DOHH2 (cell line): ENCODE measurements at regions not wholly inside any gene's neighbourhood (a gene's known extent, or its start where the extent isn't known, plus 50 kb on each side); places are given as distances from the start of the nearest gene placed in this dataset.

ENCODE experiments used
- H3F3A ChIP-seq: fragments of 200-600 bp; sonication (generic), shearing (Covaris generic); 2 replicates; pipeline ENCODE4 v1.6.0; 2016; ENCODE audit warnings: antibody characterized with exemption, mild to moderate bottlenecking; ENCODE audit not compliant: control insufficient read depth, insufficient read depth
- H3K27ac ChIP-seq: fragments of 200-600 bp; sonication (generic); 2 replicates; pipeline ENCODE4 v1.5.1; 2014; ENCODE audit warnings: low read depth, mild to moderate bottlenecking, low read length, moderate library complexity
- H3K27me3 ChIP-seq: fragments of 200-600 bp; sonication (generic); 2 replicates; pipeline ENCODE4 v1.6.1; 2014; ENCODE audit warnings: mild to moderate bottlenecking, low read length, mixed read lengths; ENCODE audit not compliant: control insufficient read depth
- H3K36me3 ChIP-seq: fragments of 200-600 bp; sonication (generic); 2 replicates; pipeline ENCODE4 v1.6.1; 2014; ENCODE audit warnings: mild to moderate bottlenecking, low read length, moderate library complexity, mixed read lengths; ENCODE audit not compliant: control insufficient read depth
- H3K4me1 ChIP-seq: fragments of 200-600 bp; sonication (generic); 2 replicates; pipeline ENCODE4 v1.6.1; 2014; ENCODE audit warnings: mild to moderate bottlenecking, low read length, mixed read lengths; ENCODE audit not compliant: control insufficient read depth
- H3K4me2 ChIP-seq: fragments of 200-600 bp; sonication (generic); 2 replicates; pipeline ENCODE4 v1.6.0; 2014; ENCODE audit warnings: mild to moderate bottlenecking, low read length, moderate library complexity
- H3K4me3 ChIP-seq: fragments of 200-600 bp; sonication (generic); 2 replicates; pipeline ENCODE4 v1.5.1; 2014; ENCODE audit warnings: mild to moderate bottlenecking, low read length, mixed read lengths
- H3K79me2 ChIP-seq: fragments of 200-600 bp; sonication (generic); 2 replicates; pipeline ENCODE4 v1.6.1; 2014; ENCODE audit warnings: mild to moderate bottlenecking, low read length, mixed read lengths; ENCODE audit not compliant: control insufficient read depth
- H3K9me2 ChIP-seq: fragments of 200-600 bp; sonication (generic); replicated peaks from 2 replicates; pipeline ENCODE4 v1.6.1; 2014; ENCODE audit warnings: mild to moderate bottlenecking, low read length, mixed read lengths; ENCODE audit not compliant: control insufficient read depth
- H3K9me3 ChIP-seq: fragments of 200-600 bp; sonication (generic); 2 replicates; pipeline ENCODE4 v1.6.1; 2014; ENCODE audit warnings: antibody characterized with exemption, low read length, mixed read lengths; ENCODE audit not compliant: control insufficient read depth, insufficient read depth
- H4K20me1 ChIP-seq: fragments of 200-600 bp; sonication (generic); 2 replicates; pipeline ENCODE4 v1.6.0; 2014; ENCODE audit warnings: low read depth, mild to moderate bottlenecking, antibody characterized with exemption, low read length, moderate library complexity; ENCODE audit not compliant: control insufficient read depth, insufficient read depth
- CTCF ChIP-seq: fragments of 200-600 bp; sonication (generic); IDR thresholded peaks from one replicate; pipeline ENCODE4 v1.5.1; 2014; ENCODE audit warnings: antibody characterized with exemption, mild to moderate bottlenecking, low read depth, low read length; ENCODE audit not compliant: poor library complexity, severe bottlenecking
- EZH2phosphoT487 ChIP-seq: fragments of 200-600 bp; sonication (generic); IDR thresholded peaks from 2 replicates; pipeline ENCODE4 v1.6.1; 2017; ENCODE audit warnings: borderline replicate concordance, mild to moderate bottlenecking, antibody characterized with exemption, low read length, moderate library complexity, mixed read lengths

- no peaks in the 10 kb centered on the region for H3K36me3 ChIP-seq
- no peaks in the 10 kb centered on the region for H3K27me3 ChIP-seq
- no peaks in the 10 kb centered on the region for H3K9me3 ChIP-seq
- H3K4me2 ChIP-seq, result no peak overlapping the region
- no peak overlapping the region for H3K27ac ChIP-seq
- H3K4me1 ChIP-seq, result no peaks in the 10 kb centered on the region
- H3K79me2 ChIP-seq, result no peaks in the 10 kb centered on the region
- TF ChIP-seq CTCF (no peak), EZH2phosphoT487 (no peak)
- H4K20me1 ChIP-seq, result no peaks in the 10 kb centered on the region
- no peaks in the 10 kb centered on the region for H3K9me2 ChIP-seq
- no peak overlapping the region for H3K4me3 ChIP-seq
- H3F3A ChIP-seq, result no peaks in the 10 kb centered on the region
Observed at GRCh38 chr12:115758183-115758582, 519.3 kb downstream of the MED13L start.

GRCh38 chr12:115756804-115757203 is 520.7 kb downstream of the MED13L start:
- Histone ChIP-seq H3K79me2 (no peaks in the 10 kb centered on the region), H3K9me2 (no peaks in the 10 kb centered on the region), H3K27me3 (no peaks in the 10 kb centered on the region), H3K36me3 (no peaks in the 10 kb centered on the region), H3K4me1 (no peaks in the 10 kb centered on the region), H3K27ac (no peak overlapping the region), H3F3A (no peaks in the 10 kb centered on the region), H3K9me3 (no peaks in the 10 kb centered on the region), H3K4me2 (no peak overlapping the region), H3K4me3 (no peak overlapping the region), H4K20me1 (no peaks in the 10 kb centered on the region)
- TF ChIP-seq CTCF (no peak), EZH2phosphoT487 (no peak)

- H4K20me1 ChIP-seq, result no peaks in the 10 kb centered on the region
- H3K4me1 ChIP-seq, result no peaks in the 10 kb centered on the region
- TF ChIP-seq EZH2phosphoT487, result no peak
- no peaks in the 10 kb centered on the region for H3K36me3 ChIP-seq
- H3K9me3 ChIP-seq, result no peaks in the 10 kb centered on the region
- no peaks in the 10 kb centered on the region for H3F3A ChIP-seq
- H3K4me2 ChIP-seq, result no peak overlapping the region
- H3K27ac ChIP-seq, result no peak overlapping the region
- no peaks in the 10 kb centered on the region for H3K9me2 ChIP-seq
- H3K4me3 ChIP-seq, result no peak overlapping the region
- H3K27me3 ChIP-seq, result no peaks in the 10 kb centered on the region
- H3K79me2 ChIP-seq, result no peaks in the 10 kb centered on the region
Observed at GRCh38 chr12:115756271-115756670, 521.2 kb downstream of the MED13L start.

- H3K9me2 ChIP-seq, result no peaks in the 10 kb centered on the region
- no peak overlapping the region for H3K27ac ChIP-seq
- no peak overlapping the region for H3K4me2 ChIP-seq
Observed at GRCh38 chr12:115755725-115756085, 521.8 kb downstream of the MED13L start.

More at GRCh38 chr12:115755725-115756085, 521.8 kb downstream of the MED13L start:
- no peaks in the 10 kb centered on the region for H3F3A ChIP-seq
- TF ChIP-seq EZH2phosphoT487, result no peak
- no peak for TF ChIP-seq CTCF
- H3K9me3 ChIP-seq, result no peaks in the 10 kb centered on the region
- no peak overlapping the region for H3K4me3 ChIP-seq
- no peaks in the 10 kb centered on the region for H3K4me1 ChIP-seq
- H4K20me1 ChIP-seq, result no peaks in the 10 kb centered on the region
- no peaks in the 10 kb centered on the region for H3K27me3 ChIP-seq
- H3K36me3 ChIP-seq, result no peaks in the 10 kb centered on the region
- H3K79me2 ChIP-seq, result no peaks in the 10 kb centered on the region
